OCI-LY3 (cell line): ENCODE measurements at regions not wholly inside any gene's neighbourhood (a gene's known extent, or its start where the extent isn't known, plus 50 kb on each side); places are given as distances from the start of the nearest gene placed in this dataset.

ENCODE experiments used
- EZH2phosphoT487 ChIP-seq: fragments of 200-600 bp; shearing (Covaris generic); IDR thresholded peaks from 2 replicates; pipeline ENCODE4 v1.6.1; 2018; ENCODE audit warnings: antibody characterized with exemption, mixed run types, low read depth
- TF ChIP-seq, protein P1 (sequence below): fragments of 200-600, 300-600 bp; sonication (generic); IDR thresholded peaks from 2 replicates; pipeline ENCODE4 v1.5.1; 2014; ENCODE audit warnings: antibody characterized with exemption, low read length, low read depth

DNA sequence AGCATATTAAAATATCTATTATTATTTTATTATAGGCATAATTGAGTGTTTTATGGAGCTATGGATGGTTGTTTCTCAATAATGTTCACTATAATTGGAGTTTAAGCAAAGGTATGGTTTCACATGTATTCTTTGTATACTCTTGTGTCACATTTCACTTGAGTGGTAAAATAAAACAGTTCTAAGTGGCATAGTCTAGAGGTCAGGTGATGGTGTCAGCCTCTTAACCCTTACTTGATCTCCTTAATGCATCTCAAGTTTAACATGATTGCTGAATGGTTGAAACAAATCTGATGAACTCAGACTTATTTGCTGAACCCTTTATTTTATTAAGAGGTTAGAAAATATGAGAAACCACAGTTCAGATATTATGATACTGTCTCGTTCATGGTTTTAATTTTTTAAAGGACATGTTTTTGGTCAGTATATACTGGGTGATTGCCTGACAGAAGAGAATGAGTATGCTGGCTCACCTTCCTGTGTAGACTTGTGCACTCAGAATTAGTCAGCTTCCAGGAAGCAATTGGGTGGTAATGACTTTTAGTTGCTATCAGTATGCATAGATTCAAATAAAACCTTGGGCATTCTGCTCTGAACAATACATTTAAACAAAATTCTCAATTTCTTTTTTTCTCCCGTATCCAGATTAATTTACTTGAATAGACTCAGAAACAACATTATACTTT is 464.6 kb downstream of the PCNX1 start:
- TF ChIP-seq, protein P1, sequence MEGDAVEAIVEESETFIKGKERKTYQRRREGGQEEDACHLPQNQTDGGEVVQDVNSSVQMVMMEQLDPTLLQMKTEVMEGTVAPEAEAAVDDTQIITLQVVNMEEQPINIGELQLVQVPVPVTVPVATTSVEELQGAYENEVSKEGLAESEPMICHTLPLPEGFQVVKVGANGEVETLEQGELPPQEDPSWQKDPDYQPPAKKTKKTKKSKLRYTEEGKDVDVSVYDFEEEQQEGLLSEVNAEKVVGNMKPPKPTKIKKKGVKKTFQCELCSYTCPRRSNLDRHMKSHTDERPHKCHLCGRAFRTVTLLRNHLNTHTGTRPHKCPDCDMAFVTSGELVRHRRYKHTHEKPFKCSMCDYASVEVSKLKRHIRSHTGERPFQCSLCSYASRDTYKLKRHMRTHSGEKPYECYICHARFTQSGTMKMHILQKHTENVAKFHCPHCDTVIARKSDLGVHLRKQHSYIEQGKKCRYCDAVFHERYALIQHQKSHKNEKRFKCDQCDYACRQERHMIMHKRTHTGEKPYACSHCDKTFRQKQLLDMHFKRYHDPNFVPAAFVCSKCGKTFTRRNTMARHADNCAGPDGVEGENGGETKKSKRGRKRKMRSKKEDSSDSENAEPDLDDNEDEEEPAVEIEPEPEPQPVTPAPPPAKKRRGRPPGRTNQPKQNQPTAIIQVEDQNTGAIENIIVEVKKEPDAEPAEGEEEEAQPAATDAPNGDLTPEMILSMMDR, result no peak
- TF ChIP-seq EZH2phosphoT487, result no peak
